ENCODE measurements at regions not wholly inside any gene's neighbourhood (a gene's known extent, or its start where the extent isn't known, plus 50 kb on each side); places are given as distances from the start of the nearest gene placed in this dataset.

- TF ChIP-seq EZH2 (IDR thresholded peaks at IDR 0.05; ENCODE audit: low read length) = no peak
- no peak for TF ChIP-seq CTCF (optimal IDR thresholded peaks at IDR 0.05 in 1 of 3, IDR thresholded peaks at IDR 0.05 in 1 of 3, conservative IDR thresholded peaks at IDR 0.05 in 1 of 3; ENCODE audit: extremely low read depth in 1 of 3, insufficient read depth in 2 of 3, low read length in 3 of 3)
Measured at GRCh38 chr12:123073962-123074801, 76.7 kb downstream of the PITPNM2 start.
